IPS-20b (cell line): ENCODE measurements at regions not wholly inside any gene's neighbourhood (a gene's known extent, or its start where the extent isn't known, plus 50 kb on each side); places are given as distances from the start of the nearest gene placed in this dataset.

Experiments
- H3K27ac ChIP-seq: one replicate; pipeline ENCODE4 v1.5.1; 2013; ENCODE audit warnings: low read length
- H3K27me3 ChIP-seq: 2 replicates; pipeline ENCODE4 v1.6.1; 2013; ENCODE audit warnings: mild to moderate bottlenecking, low read length, inconsistent platforms; ENCODE audit not compliant: insufficient read depth
- H3K36me3 ChIP-seq: 2 replicates; pipeline ENCODE4 v1.6.1; 2013; ENCODE audit warnings: low read depth, mild to moderate bottlenecking, inconsistent platforms, low read length, moderate library complexity; ENCODE audit not compliant: insufficient read depth
- H3K4me1 ChIP-seq: 2 replicates; pipeline ENCODE4 v1.6.1; 2013; ENCODE audit warnings: mild to moderate bottlenecking, control low read depth, inconsistent platforms, low read length, moderate library complexity; ENCODE audit not compliant: insufficient read depth
- H3K4me3 ChIP-seq: 2 replicates; pipeline ENCODE4 v1.5.1; 2013; ENCODE audit warnings: mild to moderate bottlenecking, low read length, inconsistent platforms
- H3K9ac ChIP-seq: 2 replicates; pipeline ENCODE4 v1.6.1; 2013; ENCODE audit warnings: low read depth, mild to moderate bottlenecking, inconsistent platforms, low read length, moderate library complexity
- H3K9me3 ChIP-seq: 2 replicates; pipeline ENCODE4 v1.6.1; 2013; ENCODE audit warnings: mild to moderate bottlenecking, low read depth, low read length, inconsistent platforms; ENCODE audit not compliant: insufficient read depth

- H3K4me3 ChIP-seq: no peak overlapping the region
- H3K4me1 ChIP-seq: no peaks in the 10 kb centered on the region
- H3K36me3 ChIP-seq: no peaks in the 10 kb centered on the region
- no peaks in the 10 kb centered on the region; the same call in 1 of the 2 replicates for H3K27me3 ChIP-seq
- no peaks in the 10 kb centered on the region for H3K9me3 ChIP-seq
- H3K27ac ChIP-seq: no peak overlapping the region
- no peak overlapping the region for H3K9ac ChIP-seq
These were observed 206.8 kb upstream of the LHX5 start for GRCh38 chr12:113678223-113679119.

- no peak overlapping the region for H3K9ac ChIP-seq
- no peaks in the 10 kb centered on the region for H3K4me1 ChIP-seq
- H3K4me3 ChIP-seq: no peak overlapping the region
- no peaks in the 10 kb centered on the region for H3K27me3 ChIP-seq
- no peak overlapping the region for H3K27ac ChIP-seq
- H3K36me3 ChIP-seq: no peaks in the 10 kb centered on the region
- H3K9me3 ChIP-seq: no peaks in the 10 kb centered on the region
These were observed 204.9 kb upstream of the LHX5 start for GRCh38 chr12:113676547-113676946.

- Histone ChIP-seq H3K4me3 (no peak overlapping the region), H3K27ac (no peak overlapping the region), H3K36me3 (no peaks in the 10 kb centered on the region), H3K4me1 (no peaks in the 10 kb centered on the region), H3K9me3 (no peaks in the 10 kb centered on the region), H3K27me3 (no peaks in the 10 kb centered on the region), H3K9ac (no peak overlapping the region)
These were observed 204.4 kb upstream of the LHX5 start for GRCh38 chr12:113676117-113676516.

GRCh38 chr12:113674996-113675395, 203.3 kb upstream of the LHX5 start:
- H3K4me1 ChIP-seq: no peaks in the 10 kb centered on the region
- no peak overlapping the region for H3K9ac ChIP-seq
- no peak overlapping the region for H3K4me3 ChIP-seq
- no peaks in the 10 kb centered on the region for H3K36me3 ChIP-seq
- no peak overlapping the region for H3K27ac ChIP-seq
- no peaks in the 10 kb centered on the region for H3K9me3 ChIP-seq
- no peaks in the 10 kb centered on the region for H3K27me3 ChIP-seq

- H3K36me3 ChIP-seq: no peaks in the 10 kb centered on the region
- no peaks in the 10 kb centered on the region for H3K9me3 ChIP-seq
- H3K27me3 ChIP-seq: no peaks in the 10 kb centered on the region
- no peak overlapping the region for H3K9ac ChIP-seq
- no peaks in the 10 kb centered on the region for H3K4me1 ChIP-seq
- no peak overlapping the region for H3K27ac ChIP-seq
- no peak overlapping the region for H3K4me3 ChIP-seq
These were observed 202.6 kb upstream of the LHX5 start for GRCh38 chr12:113674302-113674701.

GRCh38 chr12:113673458-113674238, 202.0 kb upstream of the LHX5 start:
- no peak overlapping the region for H3K27ac ChIP-seq
- no peaks in the 10 kb centered on the region for H3K4me1 ChIP-seq
- no peaks in the 10 kb centered on the region for H3K9me3 ChIP-seq
- no peaks in the 10 kb centered on the region for H3K27me3 ChIP-seq
- no peaks in the 10 kb centered on the region for H3K36me3 ChIP-seq
- H3K9ac ChIP-seq: no peak overlapping the region
- no peak overlapping the region for H3K4me3 ChIP-seq

- Histone ChIP-seq H3K27me3 (no peaks in the 10 kb centered on the region), H3K4me1 (no peaks in the 10 kb centered on the region), H3K27ac (no peak overlapping the region), H3K9ac (no peak overlapping the region), H3K36me3 (no peaks in the 10 kb centered on the region), H3K9me3 (no peaks in the 10 kb centered on the region), H3K4me3 (no peak overlapping the region)
These were observed 199.1 kb upstream of the LHX5 start for GRCh38 chr12:113670742-113671141.

- H3K4me1 ChIP-seq: peaks cover 7% of the 10 kb centered on the region; the same call in 1 of the 2 replicates
- no peak overlapping the region for H3K27ac ChIP-seq
- no peak overlapping the region for H3K9ac ChIP-seq
- no peaks in the 10 kb centered on the region for H3K27me3 ChIP-seq
- no peaks in the 10 kb centered on the region for H3K9me3 ChIP-seq
- H3K36me3 ChIP-seq: no peaks in the 10 kb centered on the region
- no peak overlapping the region for H3K4me3 ChIP-seq
These were observed 196.1 kb upstream of the LHX5 start for GRCh38 chr12:113667676-113668356.

GRCh38 chr12:113667095-113667494, 195.4 kb upstream of the LHX5 start:
- Histone ChIP-seq H3K9ac (no peak overlapping the region), H3K27ac (no peak overlapping the region), H3K27me3 (no peaks in the 10 kb centered on the region), H3K36me3 (no peaks in the 10 kb centered on the region), H3K4me1 (peaks cover 7% of the 10 kb centered on the region; the same call in 1 of the 2 replicates), H3K9me3 (no peaks in the 10 kb centered on the region), H3K4me3 (no peak overlapping the region)

- peaks cover 7% of the 10 kb centered on the region; the same call in 1 of the 2 replicates for H3K4me1 ChIP-seq
- no peaks in the 10 kb centered on the region for H3K27me3 ChIP-seq
- no peak overlapping the region for H3K4me3 ChIP-seq
- no peaks in the 10 kb centered on the region for H3K9me3 ChIP-seq
- no peak overlapping the region for H3K9ac ChIP-seq
- no peaks in the 10 kb centered on the region for H3K36me3 ChIP-seq
- H3K27ac ChIP-seq: no peak overlapping the region
These were observed 194.6 kb upstream of the LHX5 start for GRCh38 chr12:113666223-113666622.

- H3K36me3 ChIP-seq: no peaks in the 10 kb centered on the region
- no peak overlapping the region for H3K4me3 ChIP-seq
- no peaks in the 10 kb centered on the region for H3K27me3 ChIP-seq
- H3K9ac ChIP-seq: no peak overlapping the region
- no peak overlapping the region for H3K27ac ChIP-seq
- H3K4me1 ChIP-seq: peaks cover 7% of the 10 kb centered on the region; the same call in 1 of the 2 replicates
- no peaks in the 10 kb centered on the region for H3K9me3 ChIP-seq
These were observed 193.8 kb upstream of the LHX5 start for GRCh38 chr12:113665457-113665856.
